Renal cortex interstitium (tissue), 11 donors: ENCODE measurements at regions not wholly inside any gene's neighbourhood (a gene's known extent, or its start where the extent isn't known, plus 50 kb on each side); places are given as distances from the start of the nearest gene placed in this dataset.

Source experiments
- DNase-seq, 11 donors: peaks; one replicate each; pipeline ENCODE4 v3.0.0-alpha.2; 2013; ENCODE audit warnings: low read depth in 9 of 11, low spot score in 4 of 11; ENCODE audit errors: extremely low read depth in 1 of 11

- DNase-seq = no peak
These were observed 53.6 kb upstream of the TMCO5A start for GRCh38 chr15:37880835-37881153.

- no peak for DNase-seq
These were observed 53.0 kb upstream of the TMCO5A start for GRCh38 chr15:37881237-37882013.

GRCh38 chr15:37882640-37883039 is 51.8 kb upstream of the TMCO5A start:
- no peak for DNase-seq
